ENCODE measurements at regions not wholly inside any gene's neighbourhood (a gene's known extent, or its start where the extent isn't known, plus 50 kb on each side); places are given as distances from the start of the nearest gene placed in this dataset.

GRCh38 chr20:12700701-12701100 is 308.1 kb upstream of the SPTLC3 start:
- Mint-ChIP-seq H3K36me3 (no peaks in the 10 kb centered on the region), H3K4me3 (no peak overlapping the region), H3K27me3 (ENCODE audit: low read depth in 3 of 3) (no peaks in the 10 kb centered on the region), H3K4me1 (no peaks in the 10 kb centered on the region), H3K27ac (no peak overlapping the region), H3K9me3 (peaks cover 0 to 9% (median 3%) of the 10 kb centered on the region in 7 donors)
- H3K27ac ChIP-seq (ENCODE audit: low read depth in 1 of 2, low read length in 2 of 2): no peak overlapping the region
- intact Hi-C loops (cut with micrococcal nuclease): no loop called here
- H3K36me3 ChIP-seq (replicated peaks in 1 of 2; ENCODE audit: control insufficient read depth in 1 of 2, insufficient read depth in 2 of 2, low read length in 2 of 2): no peaks in the 10 kb centered on the region
- TF ChIP-seq, protein P1, sequence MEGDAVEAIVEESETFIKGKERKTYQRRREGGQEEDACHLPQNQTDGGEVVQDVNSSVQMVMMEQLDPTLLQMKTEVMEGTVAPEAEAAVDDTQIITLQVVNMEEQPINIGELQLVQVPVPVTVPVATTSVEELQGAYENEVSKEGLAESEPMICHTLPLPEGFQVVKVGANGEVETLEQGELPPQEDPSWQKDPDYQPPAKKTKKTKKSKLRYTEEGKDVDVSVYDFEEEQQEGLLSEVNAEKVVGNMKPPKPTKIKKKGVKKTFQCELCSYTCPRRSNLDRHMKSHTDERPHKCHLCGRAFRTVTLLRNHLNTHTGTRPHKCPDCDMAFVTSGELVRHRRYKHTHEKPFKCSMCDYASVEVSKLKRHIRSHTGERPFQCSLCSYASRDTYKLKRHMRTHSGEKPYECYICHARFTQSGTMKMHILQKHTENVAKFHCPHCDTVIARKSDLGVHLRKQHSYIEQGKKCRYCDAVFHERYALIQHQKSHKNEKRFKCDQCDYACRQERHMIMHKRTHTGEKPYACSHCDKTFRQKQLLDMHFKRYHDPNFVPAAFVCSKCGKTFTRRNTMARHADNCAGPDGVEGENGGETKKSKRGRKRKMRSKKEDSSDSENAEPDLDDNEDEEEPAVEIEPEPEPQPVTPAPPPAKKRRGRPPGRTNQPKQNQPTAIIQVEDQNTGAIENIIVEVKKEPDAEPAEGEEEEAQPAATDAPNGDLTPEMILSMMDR (IDR thresholded peaks at IDR 0.05): no peak
- H3K4me3 ChIP-seq (replicated peaks in 1 of 3; ENCODE audit: low read depth in 2 of 3, low read length in 3 of 3): no peak overlapping the region
- H3K4me2 ChIP-seq (replicated peaks; ENCODE audit: extremely low read depth, low read length, poor library complexity, severe bottlenecking): no peak overlapping the region
- no peak overlapping the region for H3K9ac ChIP-seq (ENCODE audit: insufficient read depth, low read length, poor library complexity, severe bottlenecking)
- no peaks in the 10 kb centered on the region for H3K4me1 ChIP-seq (ENCODE audit: control insufficient read depth in 1 of 2, insufficient read depth in 2 of 2, low read length in 2 of 2)
- H3K79me2 ChIP-seq (ENCODE audit: insufficient read depth, low read length): no peaks in the 10 kb centered on the region
- no peak overlapping the region for H2AFZ ChIP-seq (ENCODE audit: insufficient read depth, low read depth, low read length, poor library complexity, severe bottlenecking)
- peaks cover 0 to 3% of the 10 kb centered on the region in 2 donors for H3K9me3 ChIP-seq (replicated peaks in 1 of 2; ENCODE audit: control insufficient read depth in 1 of 2, insufficient read depth in 1 of 2, low read length in 2 of 2)
- WGBS (ENCODE audit: insufficient coverage): 100% methylated on average over 1 of the region's 9 CpGs
- DNase-seq: no peak
- no peaks in the 10 kb centered on the region for H3K27me3 ChIP-seq (ENCODE audit: control insufficient read depth in 2 of 2, insufficient read depth in 2 of 2, low read length in 2 of 2)
- no peaks in the 10 kb centered on the region for H4K20me1 ChIP-seq (ENCODE audit: insufficient read depth, low read length)

DNA sequence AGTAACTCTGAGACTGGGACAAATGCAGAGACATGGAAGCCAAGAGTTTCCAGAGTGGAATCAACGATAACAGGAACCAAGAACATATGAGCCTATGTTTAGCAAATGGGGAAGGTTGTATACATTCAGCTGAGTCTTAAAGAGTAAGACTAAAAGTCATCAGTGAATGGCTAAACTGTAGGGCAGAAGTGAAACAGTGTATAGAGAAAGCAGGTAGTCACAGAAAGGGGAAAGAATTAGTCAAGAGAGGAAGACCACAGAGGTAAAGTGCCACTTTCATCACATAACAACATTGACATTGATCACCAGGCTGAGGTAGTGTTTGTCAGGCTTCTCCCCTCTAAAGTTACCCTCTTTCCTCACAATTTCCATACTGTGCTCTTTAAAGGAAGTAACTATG is 306.5 kb upstream of the SPTLC3 start:
- Mint-ChIP-seq H3K36me3 (no peaks in the 10 kb centered on the region), H3K9me3 (peaks cover 0 to 5% (median 3%) of the 10 kb centered on the region in 7 donors), H3K27me3 (ENCODE audit: low read depth in 3 of 3) (no peaks in the 10 kb centered on the region), H3K4me3 (no peak overlapping the region), H3K27ac (no peak overlapping the region), H3K4me1 (no peaks in the 10 kb centered on the region)
- no peak for DNase-seq
- no peaks in the 10 kb centered on the region for H3K36me3 ChIP-seq (replicated peaks in 1 of 2; ENCODE audit: control insufficient read depth in 1 of 2, insufficient read depth in 2 of 2, low read length in 2 of 2)
- intact Hi-C loops (cut with micrococcal nuclease): no loop called here
- no peak overlapping the region for H2AFZ ChIP-seq (ENCODE audit: insufficient read depth, low read depth, low read length, poor library complexity, severe bottlenecking)
- H3K27me3 ChIP-seq (ENCODE audit: control insufficient read depth in 2 of 2, insufficient read depth in 2 of 2, low read length in 2 of 2): no peaks in the 10 kb centered on the region
- no peaks in the 10 kb centered on the region for H4K20me1 ChIP-seq (ENCODE audit: insufficient read depth, low read length)
- peaks cover 0 to 3% of the 10 kb centered on the region in 2 donors for H3K9me3 ChIP-seq (replicated peaks in 1 of 2; ENCODE audit: control insufficient read depth in 1 of 2, insufficient read depth in 1 of 2, low read length in 2 of 2)
- H3K9ac ChIP-seq (ENCODE audit: insufficient read depth, low read length, poor library complexity, severe bottlenecking): no peak overlapping the region
- no peak overlapping the region for H3K27ac ChIP-seq (ENCODE audit: low read depth in 1 of 2, low read length in 2 of 2)
- 67% methylated on average over 1 of the region's 1 CpG for WGBS (ENCODE audit: insufficient coverage)
- H3K4me3 ChIP-seq (replicated peaks in 1 of 3; ENCODE audit: low read depth in 2 of 3, low read length in 3 of 3): no peak overlapping the region
- H3K4me2 ChIP-seq (replicated peaks; ENCODE audit: extremely low read depth, low read length, poor library complexity, severe bottlenecking): no peak overlapping the region
- no peaks in the 10 kb centered on the region for H3K79me2 ChIP-seq (ENCODE audit: insufficient read depth, low read length)
- H3K4me1 ChIP-seq (ENCODE audit: control insufficient read depth in 1 of 2, insufficient read depth in 2 of 2, low read length in 2 of 2): no peaks in the 10 kb centered on the region
- TF ChIP-seq, protein P1 (IDR thresholded peaks at IDR 0.05): no peak

Data from CD14-positive monocyte (primary cell).